Mammary epithelial cell (primary cell): ENCODE measurements at regions not wholly inside any gene's neighbourhood (a gene's known extent, or its start where the extent isn't known, plus 50 kb on each side); places are given as distances from the start of the nearest gene placed in this dataset.

Source experiments
- EZH2 ChIP-seq: IDR thresholded peaks from 2 replicates; pipeline ENCODE4 v1.6.1; 2012; ENCODE audit warnings: low read length, inconsistent platforms, borderline replicate concordance
- TF ChIP-seq, protein P1 (sequence below), 2 donors: IDR thresholded peaks in 1 of 2; conservative IDR thresholded peaks in 1 of 2; 2 replicates each; pipeline ENCODE4 v1.5.1; 2011 to 2012; ENCODE audit warnings: inconsistent platforms in 2 of 2, low read length in 2 of 2, mild to moderate bottlenecking in 2 of 2, control low read depth in 1 of 2, low read depth in 1 of 2; ENCODE audit not compliant: insufficient read depth in 1 of 2; ENCODE audit errors: extremely low read depth in 1 of 2

DNA sequence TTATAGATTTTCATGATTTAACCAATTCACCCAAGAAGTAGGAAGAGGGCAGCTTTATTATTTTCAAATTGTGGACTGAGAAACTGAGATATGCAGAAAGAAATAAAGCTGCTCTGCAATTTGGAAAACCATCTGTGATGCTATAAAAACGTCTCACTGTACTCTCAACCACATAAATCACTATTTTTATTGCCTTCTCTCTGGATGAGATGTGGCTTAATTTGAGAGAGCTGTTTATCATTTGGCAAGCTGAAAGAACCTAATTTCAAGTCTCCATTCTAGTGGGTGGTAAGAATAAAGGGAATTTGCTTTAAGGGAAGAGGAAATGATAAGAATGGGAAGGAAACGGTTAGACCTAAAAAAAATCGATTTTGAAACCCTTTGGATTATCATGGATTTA is 49.9 kb upstream of the CYP1B1 start:
- TF ChIP-seq, protein P1, sequence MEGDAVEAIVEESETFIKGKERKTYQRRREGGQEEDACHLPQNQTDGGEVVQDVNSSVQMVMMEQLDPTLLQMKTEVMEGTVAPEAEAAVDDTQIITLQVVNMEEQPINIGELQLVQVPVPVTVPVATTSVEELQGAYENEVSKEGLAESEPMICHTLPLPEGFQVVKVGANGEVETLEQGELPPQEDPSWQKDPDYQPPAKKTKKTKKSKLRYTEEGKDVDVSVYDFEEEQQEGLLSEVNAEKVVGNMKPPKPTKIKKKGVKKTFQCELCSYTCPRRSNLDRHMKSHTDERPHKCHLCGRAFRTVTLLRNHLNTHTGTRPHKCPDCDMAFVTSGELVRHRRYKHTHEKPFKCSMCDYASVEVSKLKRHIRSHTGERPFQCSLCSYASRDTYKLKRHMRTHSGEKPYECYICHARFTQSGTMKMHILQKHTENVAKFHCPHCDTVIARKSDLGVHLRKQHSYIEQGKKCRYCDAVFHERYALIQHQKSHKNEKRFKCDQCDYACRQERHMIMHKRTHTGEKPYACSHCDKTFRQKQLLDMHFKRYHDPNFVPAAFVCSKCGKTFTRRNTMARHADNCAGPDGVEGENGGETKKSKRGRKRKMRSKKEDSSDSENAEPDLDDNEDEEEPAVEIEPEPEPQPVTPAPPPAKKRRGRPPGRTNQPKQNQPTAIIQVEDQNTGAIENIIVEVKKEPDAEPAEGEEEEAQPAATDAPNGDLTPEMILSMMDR (conservative IDR thresholded peaks at IDR 0.05 in 1 of 2, IDR thresholded peaks at IDR 0.05 in 1 of 2; ENCODE audit: extremely low read depth in 1 of 2, insufficient read depth in 1 of 2, low read depth in 1 of 2, low read length in 2 of 2), result no peak
- no peak for TF ChIP-seq EZH2
